Natural killer cell (primary cell): ENCODE measurements at regions not wholly inside any gene's neighbourhood (a gene's known extent, or its start where the extent isn't known, plus 50 kb on each side); places are given as distances from the start of the nearest gene placed in this dataset.

Experiments used
- ATAC-seq, 3 donors: fragments of 150-1000 bp in 2 of 3; fragments of 200-7000 bp in 1 of 3; cut with Tn5 transposase; 1 replicate in 1 of 3; 2 replicates in 2 of 3; pipeline ENCODE4 v1.10.0; 2021; ENCODE audit warnings: mild to moderate bottlenecking in 2 of 3, moderate library complexity in 2 of 3
- DNase-seq, 2 donors: peaks; one replicate each; pipeline versions ENCODE4 v3.0.0 to v3.0.0-alpha.2; 2013 to 2021; ENCODE audit warnings: mixed read lengths in 1 of 2
- H3K27ac ChIP-seq: one replicate; pipeline ENCODE4 v1.5.1; 2013; ENCODE audit warnings: mild to moderate bottlenecking, low read length
- H3K27me3 ChIP-seq: one replicate; pipeline ENCODE4 v1.6.1; 2013; ENCODE audit warnings: low read length; ENCODE audit not compliant: control insufficient read depth, insufficient read depth
- H3K36me3 ChIP-seq: one replicate; pipeline ENCODE4 v1.6.1; 2013; ENCODE audit warnings: low read length; ENCODE audit not compliant: control insufficient read depth, insufficient read depth
- H3K4me1 ChIP-seq: one replicate; pipeline ENCODE4 v1.6.1; 2013; ENCODE audit warnings: low read length; ENCODE audit not compliant: control insufficient read depth, insufficient read depth
- H3K4me3 ChIP-seq: one replicate; pipeline ENCODE4 v1.5.1; 2013; ENCODE audit warnings: low read length
- H3K9me3 ChIP-seq: one replicate; pipeline ENCODE4 v1.6.1; 2013; ENCODE audit warnings: low read length; ENCODE audit not compliant: control insufficient read depth, insufficient read depth
- H3K27ac Mint-ChIP-seq, 2 donors: one replicate each; pipeline ENCODE4 v1.8.0; 2022; ENCODE audit warnings: mild to moderate bottlenecking in 2 of 2, mixed read lengths in 2 of 2, moderate library complexity in 1 of 2
- H3K27me3 Mint-ChIP-seq, 2 donors: one replicate each; pipeline ENCODE4 v1.8.0; 2022; ENCODE audit warnings: low read depth in 2 of 2, mixed read lengths in 2 of 2
- H3K36me3 Mint-ChIP-seq: one replicate; pipeline ENCODE4 v1.8.0; 2022; ENCODE audit warnings: mixed read lengths
- H3K4me1 Mint-ChIP-seq, 2 donors: one replicate each; pipeline ENCODE4 v1.8.0; 2022; ENCODE audit warnings: mixed read lengths in 2 of 2
- H3K4me3 Mint-ChIP-seq: one replicate; pipeline ENCODE4 v1.8.0; 2022; ENCODE audit warnings: mild to moderate bottlenecking, moderate library complexity, mixed read lengths
- H3K9me3 Mint-ChIP-seq, 2 donors: one replicate each; pipeline ENCODE4 v1.8.0; 2022; ENCODE audit warnings: mixed read lengths in 2 of 2
- CTCF ChIP-seq: fragments of 200-600 bp; IDR thresholded peaks from one replicate; pipeline ENCODE4 v1.8.0; 2022; ENCODE audit warnings: antibody characterized with exemption
- WGBS: methylation state at CpG from one replicate; pipeline ENCODE4 v1.1.7; 2013; ENCODE audit warnings: missing lambda C conversion rate; ENCODE audit not compliant: insufficient coverage; 5-methylcytosine and 5-hydroxymethylcytosine counted together
- intact Hi-C: fragments of 100-400 bp; cut with micrococcal nuclease; formaldehyde crosslinking; loops from one replicate; pipeline ENCODE4 v1.14.2; 2022

GRCh38 chr10:33493978-33494377 lies 159.5 kb upstream of the NRP1 start:
- Histone ChIP-seq H3K4me1 (no peaks in the 10 kb centered on the region), H3K27ac (no peak overlapping the region), H3K9me3 (no peaks in the 10 kb centered on the region), H3K4me3 (no peak overlapping the region), H3K27me3 (no peaks in the 10 kb centered on the region), H3K36me3 (no peaks in the 10 kb centered on the region)
- ATAC-seq (no peak), DNase-seq (no peak)
- no peaks in the 10 kb centered on the region for H3K4me1 Mint-ChIP-seq
- no peak overlapping the region for H3K4me3 Mint-ChIP-seq
- H3K9me3 Mint-ChIP-seq: no peaks in the 10 kb centered on the region
- intact Hi-C loops: no loop called here
- no peak for TF ChIP-seq CTCF
- H3K27me3 Mint-ChIP-seq: peaks cover 6 to 30% of the 10 kb centered on the region in 2 donors
- H3K27ac Mint-ChIP-seq: no peak overlapping the region
- H3K36me3 Mint-ChIP-seq: no peaks in the 10 kb centered on the region
- WGBS: 54% methylated on average over 1 of the region's 2 CpGs

- no peak overlapping the region for H3K4me3 Mint-ChIP-seq
- no peaks in the 10 kb centered on the region for H3K36me3 Mint-ChIP-seq
- no peak for ATAC-seq
- Histone ChIP-seq H3K27ac (no peak overlapping the region), H3K4me1 (no peaks in the 10 kb centered on the region), H3K27me3 (no peaks in the 10 kb centered on the region), H3K9me3 (no peaks in the 10 kb centered on the region), H3K36me3 (no peaks in the 10 kb centered on the region), H3K4me3 (no peak overlapping the region)
- H3K9me3 Mint-ChIP-seq: no peaks in the 10 kb centered on the region
- no peak for DNase-seq
- no peaks in the 10 kb centered on the region for H3K4me1 Mint-ChIP-seq
- 83% methylated on average over 3 of the region's 3 CpGs for WGBS
- intact Hi-C loops: no loop called here
- no peak for TF ChIP-seq CTCF
- H3K27ac Mint-ChIP-seq: no peak overlapping the region
- peaks cover 4 to 25% of the 10 kb centered on the region in 2 donors for H3K27me3 Mint-ChIP-seq
Measured at GRCh38 chr10:33493497-33493896, 159.0 kb upstream of the NRP1 start.

DNA sequence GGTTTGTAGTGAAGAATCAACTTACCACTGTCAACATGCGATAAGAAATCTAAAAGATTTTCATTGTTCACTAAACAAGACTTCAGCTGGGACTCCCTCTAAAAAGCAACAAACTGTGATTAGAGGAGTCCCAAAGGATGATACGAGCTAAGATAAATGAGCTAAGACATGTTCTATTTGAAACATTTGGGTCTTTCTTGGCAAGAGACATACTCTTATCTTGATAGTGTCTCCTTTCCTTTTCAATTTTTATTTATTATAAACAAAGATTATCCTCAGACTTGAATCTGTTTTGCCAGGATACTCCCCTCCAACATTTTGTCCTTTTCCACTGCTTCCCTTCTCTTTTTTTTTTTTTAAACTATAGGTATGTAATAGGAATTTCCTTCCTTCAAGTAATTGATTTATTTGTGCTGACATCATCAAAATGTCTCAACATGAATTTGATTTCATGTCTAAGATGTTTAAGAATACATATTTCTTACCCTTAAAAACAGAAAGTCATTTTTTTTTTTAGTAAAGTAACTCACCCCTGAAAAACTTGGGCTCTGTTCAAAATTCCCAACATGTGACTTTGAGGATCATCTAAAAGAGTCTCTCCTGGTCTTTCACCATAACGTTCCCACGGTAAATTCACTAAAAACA lies 158.4 kb upstream of the NRP1 start:
- ATAC-seq: no peak
- Histone ChIP-seq H3K4me1 (no peaks in the 10 kb centered on the region), H3K4me3 (no peak overlapping the region), H3K36me3 (no peaks in the 10 kb centered on the region), H3K27ac (no peak overlapping the region), H3K27me3 (no peaks in the 10 kb centered on the region), H3K9me3 (no peaks in the 10 kb centered on the region)
- intact Hi-C loops: no loop called here
- no peaks in the 10 kb centered on the region for H3K36me3 Mint-ChIP-seq
- 100% methylated on average over 3 of the region's 4 CpGs for WGBS
- no peak for DNase-seq
- H3K27me3 Mint-ChIP-seq: peaks cover 3 to 19% of the 10 kb centered on the region in 2 donors
- no peak overlapping the region for H3K27ac Mint-ChIP-seq
- no peaks in the 10 kb centered on the region for H3K4me1 Mint-ChIP-seq
- TF ChIP-seq CTCF: no peak
- no peaks in the 10 kb centered on the region for H3K9me3 Mint-ChIP-seq
- H3K4me3 Mint-ChIP-seq: no peak overlapping the region
